ENCODE measurements at regions not wholly inside any gene's neighbourhood (a gene's known extent, or its start where the extent isn't known, plus 50 kb on each side); places are given as distances from the start of the nearest gene placed in this dataset.

DNA sequence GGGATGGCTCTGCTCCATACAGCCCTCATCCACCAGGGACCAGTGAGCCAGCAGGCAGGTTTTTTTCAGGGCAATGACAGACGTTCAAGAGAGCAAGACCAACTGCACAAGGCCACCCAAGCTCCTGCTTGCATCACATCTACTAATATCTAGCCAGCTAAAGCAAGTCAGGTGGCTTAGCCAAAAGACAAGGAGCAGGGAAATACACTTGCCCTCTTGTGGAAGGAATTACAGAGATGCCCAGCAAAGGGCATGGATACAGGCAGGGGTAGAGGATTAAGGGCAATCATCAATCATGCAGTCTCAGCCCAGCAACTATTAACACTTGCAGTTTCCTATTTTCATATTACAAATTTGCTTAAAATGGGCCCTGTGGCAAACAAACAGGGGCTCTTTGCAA lies 81.5 kb upstream of the NTRK3 start:
- TF ChIP-seq NFIC (IDR thresholded peaks at IDR 0.05) (no peak), EGR1 (IDR thresholded peaks at IDR 0.05) (no peak), EP300 (IDR thresholded peaks at IDR 0.05; ENCODE audit: borderline replicate concordance) (no peak), TCF12 (IDR thresholded peaks at IDR 0.05; ENCODE audit: low read depth) (no peak), TEAD4 (IDR thresholded peaks at IDR 0.05) (no peak; the same call in 1 of the 2 replicates)
- TF ChIP-seq, protein P1, sequence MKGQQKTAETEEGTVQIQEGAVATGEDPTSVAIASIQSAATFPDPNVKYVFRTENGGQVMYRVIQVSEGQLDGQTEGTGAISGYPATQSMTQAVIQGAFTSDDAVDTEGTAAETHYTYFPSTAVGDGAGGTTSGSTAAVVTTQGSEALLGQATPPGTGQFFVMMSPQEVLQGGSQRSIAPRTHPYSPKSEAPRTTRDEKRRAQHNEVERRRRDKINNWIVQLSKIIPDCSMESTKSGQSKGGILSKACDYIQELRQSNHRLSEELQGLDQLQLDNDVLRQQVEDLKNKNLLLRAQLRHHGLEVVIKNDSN (IDR thresholded peaks at IDR 0.05) = no peak
- TF ChIP-seq, protein P2, sequence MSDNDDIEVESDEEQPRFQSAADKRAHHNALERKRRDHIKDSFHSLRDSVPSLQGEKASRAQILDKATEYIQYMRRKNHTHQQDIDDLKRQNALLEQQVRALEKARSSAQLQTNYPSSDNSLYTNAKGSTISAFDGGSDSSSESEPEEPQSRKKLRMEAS (IDR thresholded peaks at IDR 0.05) = no peak

All from Ishikawa (cell line).